Heart right ventricle (tissue), 16 donors: ENCODE measurements at regions not wholly inside any gene's neighbourhood (a gene's known extent, or its start where the extent isn't known, plus 50 kb on each side); places are given as distances from the start of the nearest gene placed in this dataset.
A peak's percentile ranks its signal among the peaks of the same experiment; 100 is the strongest.

ENCODE experiments used
- ATAC-seq, 8 donors: fragments of 200-7000 bp; cut with Tn5 transposase; one replicate each; pipeline ENCODE4 v1.9.1; 2020; ENCODE audit warnings: mild to moderate bottlenecking in 8 of 8, moderate library complexity in 8 of 8, moderate number of reproducible peaks in 1 of 8
- DNase-seq, 2 donors: peaks; one replicate each; pipeline ENCODE4 v3.0.0-alpha.2; 2020
- H3K27ac ChIP-seq, 10 donors: fragments of 200-600 bp; sonication (generic) in 2 of 10; one replicate each; pipeline versions ENCODE4 v1.5.0 to v1.8.0; 2020 to 2022; ENCODE audit warnings: mild to moderate bottlenecking in 3 of 10
- H3K27me3 ChIP-seq, 7 donors: fragments of 200-600 bp; one replicate each; pipeline ENCODE4 v1.8.0; 2021 to 2022; ENCODE audit warnings: mild to moderate bottlenecking in 2 of 7
- H3K36me3 ChIP-seq, 9 donors: fragments of 200-600 bp; sonication (generic) in 1 of 9; one replicate each; pipeline versions ENCODE4 v1.5.0 to v1.8.0; 2020 to 2022; ENCODE audit warnings: mild to moderate bottlenecking in 2 of 9
- H3K4me1 ChIP-seq, 9 donors: fragments of 200-600 bp; sonication (generic) in 1 of 9; one replicate each; pipeline versions ENCODE4 v1.5.0 to v1.8.0; 2020 to 2022; ENCODE audit warnings: mild to moderate bottlenecking in 4 of 9
- H3K4me3 ChIP-seq, 10 donors: fragments of 200-600 bp; sonication (generic) in 2 of 10; one replicate each; pipeline versions ENCODE4 v1.5.0 to v1.8.0; 2020 to 2022; ENCODE audit warnings: mild to moderate bottlenecking in 7 of 10, moderate library complexity in 2 of 10
- H3K9me3 ChIP-seq, 11 donors: fragments of 200-600 bp in 10 of 11; sonication (generic) in 2 of 11; one replicate each; pipeline versions ENCODE4 v1.5.0 to v1.8.0; 2013 to 2022; ENCODE audit warnings: mild to moderate bottlenecking in 2 of 11, control low read depth in 1 of 11, moderate library complexity in 1 of 11
- WGBS, 2 donors: extraction: QIAGEN DNeasy Blood & Tissue Kit; methylation state at CpG; one replicate each; pipeline ENCODE4 v1.1.7; 2013; ENCODE audit warnings: inconsistent platforms in 1 of 2; 5-methylcytosine and 5-hydroxymethylcytosine counted together
- intact Hi-C, 10 donors: fragments of 100-400 bp; cut with DNase I; formaldehyde crosslinking; loops; one replicate each; pipeline versions ENCODE4 v1.11.1 to v1.14.2; 2022
- TF ChIP-seq, protein P1 (sequence below), 9 donors: fragments of 200-600 bp; sonication (generic) in 2 of 9; IDR thresholded peaks; one replicate each; pipeline versions ENCODE4 v1.5.0 to v1.8.0; 2021 to 2022; ENCODE audit warnings: antibody characterized with exemption in 9 of 9, mild to moderate bottlenecking in 5 of 9, moderate library complexity in 1 of 9
- donor health status: Arrhythmogenic right ventricular cardiomyopathy.
- donor health status: ischemic (EF 13 %, LVEDD 7.1; RV severe dilation, severe dysfunction).
- donor health status: healthy with polysubstance abuse.
- donor health status: DM: no; HTN: yes; CAD: no.
- donor health status: DM: no; HTN: no; CAD: no.
- donor health status: ischemic (EF 25% LVEDD 6.9; RV normal size, moderate dysfunction).
- donor health status: ischemic (EF 25% LVEDD 5.7; RV mildly dilated, moderate dysfunction).
- donor health status: healthy.
- donor health status: DM: yes; HTN: yes; CAD: no.
- donor health status: Ischemic cardiomyopathy.
- donor health status: ischemic (EF 35%, LVEDD 5.7; RV mildly dilated, moderate dysfunction).
- donor health status: nonischemic (EF 11% LVEDD 7.7; RV severe dilation, severe dysfunction).
- donor health status: DM: yes; HTN: yes; CAD: no.
- donor health status: PGD.
- donor health status: ischemic (EF 29% LVEDD 5.4; RV normal size, mild dysfunction).
- donor health status: nonischemic (EF 23%, LVEDD 6.1; RV moderate dilation, normal function).

DNA sequence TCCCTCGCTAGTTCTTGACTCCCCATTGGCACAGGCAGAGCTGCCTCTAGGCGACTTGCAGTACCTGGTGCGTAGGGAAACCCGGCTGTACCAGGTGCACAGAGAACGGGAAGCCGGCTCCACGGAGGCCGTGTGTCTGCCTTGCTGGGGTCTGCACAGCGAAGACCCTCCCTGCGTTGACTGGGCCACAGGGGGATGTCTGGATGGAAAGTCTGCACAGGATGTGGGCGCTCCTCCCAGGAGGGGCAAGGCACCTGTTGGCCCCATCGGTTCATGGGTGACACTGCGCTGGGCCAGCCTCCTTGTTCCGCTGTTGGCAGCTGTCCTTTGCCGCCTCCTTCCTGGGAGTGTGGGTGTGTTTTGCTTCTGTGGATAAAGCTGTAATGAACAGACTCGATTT lies 138.3 kb downstream of the TEX29 start:
- ATAC-seq: no peak
- peaks cover 0 to 20% (median 0%) of the 10 kb centered on the region in 11 donors for H3K9me3 ChIP-seq
- H3K4me3 ChIP-seq: no peak overlapping the region
- peaks cover 0 to 60% (median 31%) of the 10 kb centered on the region in 7 donors for H3K27me3 ChIP-seq
- intact Hi-C loops: loop anchor here in 1 of 10 donors (2.0 kb wide), 1 partner anchor 48 kb away; no protein-coding TSS in a partner anchor
- H3K36me3 ChIP-seq: no peaks in the 10 kb centered on the region
- DNase-seq: no peak
- 86 to 87% methylated on average over 16 of the region's 16 CpGs for WGBS, 2 donors
- TF ChIP-seq, protein P1, sequence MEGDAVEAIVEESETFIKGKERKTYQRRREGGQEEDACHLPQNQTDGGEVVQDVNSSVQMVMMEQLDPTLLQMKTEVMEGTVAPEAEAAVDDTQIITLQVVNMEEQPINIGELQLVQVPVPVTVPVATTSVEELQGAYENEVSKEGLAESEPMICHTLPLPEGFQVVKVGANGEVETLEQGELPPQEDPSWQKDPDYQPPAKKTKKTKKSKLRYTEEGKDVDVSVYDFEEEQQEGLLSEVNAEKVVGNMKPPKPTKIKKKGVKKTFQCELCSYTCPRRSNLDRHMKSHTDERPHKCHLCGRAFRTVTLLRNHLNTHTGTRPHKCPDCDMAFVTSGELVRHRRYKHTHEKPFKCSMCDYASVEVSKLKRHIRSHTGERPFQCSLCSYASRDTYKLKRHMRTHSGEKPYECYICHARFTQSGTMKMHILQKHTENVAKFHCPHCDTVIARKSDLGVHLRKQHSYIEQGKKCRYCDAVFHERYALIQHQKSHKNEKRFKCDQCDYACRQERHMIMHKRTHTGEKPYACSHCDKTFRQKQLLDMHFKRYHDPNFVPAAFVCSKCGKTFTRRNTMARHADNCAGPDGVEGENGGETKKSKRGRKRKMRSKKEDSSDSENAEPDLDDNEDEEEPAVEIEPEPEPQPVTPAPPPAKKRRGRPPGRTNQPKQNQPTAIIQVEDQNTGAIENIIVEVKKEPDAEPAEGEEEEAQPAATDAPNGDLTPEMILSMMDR (IDR thresholded peaks at IDR 0.05): no peak
- H3K27ac ChIP-seq: no peak overlapping the region
- H3K4me1 ChIP-seq: no peaks in the 10 kb centered on the region

DNA sequence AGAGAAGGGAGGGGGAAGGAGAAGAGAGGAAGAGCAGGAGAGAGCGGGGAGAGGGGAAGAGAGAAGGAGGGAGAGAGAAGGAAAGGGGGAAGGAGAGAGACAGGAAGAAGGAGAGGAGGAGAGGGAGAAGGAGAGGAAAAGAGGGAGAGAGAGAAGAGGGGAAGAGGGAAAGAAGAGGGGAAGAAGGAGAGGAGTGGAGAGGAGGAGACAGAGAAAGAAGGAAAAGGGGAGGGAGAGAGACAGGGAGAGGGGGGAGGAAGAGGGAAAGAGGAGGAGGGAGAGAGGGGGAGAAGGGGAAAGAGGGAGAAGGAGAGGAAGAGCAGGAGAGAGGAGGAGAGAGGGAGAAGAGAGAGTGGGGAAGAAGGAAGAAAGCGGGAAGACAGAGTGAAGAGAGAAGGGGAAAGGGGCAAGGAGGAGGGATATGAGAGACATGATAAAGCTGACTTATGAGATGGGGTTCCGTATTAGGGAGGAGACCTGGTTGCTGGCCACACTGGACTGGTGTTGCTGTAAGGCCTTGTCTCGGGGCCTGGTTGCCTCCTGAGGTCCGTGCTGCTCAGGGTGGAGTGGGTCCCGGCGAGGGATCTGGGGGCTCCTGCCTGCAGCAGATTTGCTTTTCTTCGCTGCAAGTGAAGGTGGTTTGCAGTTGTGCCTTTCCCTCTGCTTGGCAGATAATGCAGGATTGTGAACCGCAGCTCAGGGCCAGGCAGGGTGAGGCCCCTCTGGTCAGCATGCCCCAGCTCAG lies 139.5 kb downstream of the TEX29 start:
- intact Hi-C loops: loop anchor here in 2 of 10 donors (2.0 to 10.0 kb wide), 2 partner anchors 49 to 395 kb away; no protein-coding TSS in a partner anchor
- Histone ChIP-seq H3K27me3 (peaks cover 0 to 63% (median 36%) of the 10 kb centered on the region in 7 donors), H3K4me1 (no peaks in the 10 kb centered on the region), H3K4me3 (no peak overlapping the region), H3K36me3 (no peaks in the 10 kb centered on the region), H3K27ac (no peak overlapping the region), H3K9me3 (peaks cover 0 to 8% (median 0%) of the 10 kb centered on the region in 11 donors)
- DNase-seq: no peak
- TF ChIP-seq, protein P1 (IDR thresholded peaks at IDR 0.05): no peak
- peak in 3 of 8 donors; percentile 12 to 23 (median 18) for ATAC-seq
- WGBS, 2 donors: 75 to 76% methylated on average over 9 of the region's 9 CpGs

DNA sequence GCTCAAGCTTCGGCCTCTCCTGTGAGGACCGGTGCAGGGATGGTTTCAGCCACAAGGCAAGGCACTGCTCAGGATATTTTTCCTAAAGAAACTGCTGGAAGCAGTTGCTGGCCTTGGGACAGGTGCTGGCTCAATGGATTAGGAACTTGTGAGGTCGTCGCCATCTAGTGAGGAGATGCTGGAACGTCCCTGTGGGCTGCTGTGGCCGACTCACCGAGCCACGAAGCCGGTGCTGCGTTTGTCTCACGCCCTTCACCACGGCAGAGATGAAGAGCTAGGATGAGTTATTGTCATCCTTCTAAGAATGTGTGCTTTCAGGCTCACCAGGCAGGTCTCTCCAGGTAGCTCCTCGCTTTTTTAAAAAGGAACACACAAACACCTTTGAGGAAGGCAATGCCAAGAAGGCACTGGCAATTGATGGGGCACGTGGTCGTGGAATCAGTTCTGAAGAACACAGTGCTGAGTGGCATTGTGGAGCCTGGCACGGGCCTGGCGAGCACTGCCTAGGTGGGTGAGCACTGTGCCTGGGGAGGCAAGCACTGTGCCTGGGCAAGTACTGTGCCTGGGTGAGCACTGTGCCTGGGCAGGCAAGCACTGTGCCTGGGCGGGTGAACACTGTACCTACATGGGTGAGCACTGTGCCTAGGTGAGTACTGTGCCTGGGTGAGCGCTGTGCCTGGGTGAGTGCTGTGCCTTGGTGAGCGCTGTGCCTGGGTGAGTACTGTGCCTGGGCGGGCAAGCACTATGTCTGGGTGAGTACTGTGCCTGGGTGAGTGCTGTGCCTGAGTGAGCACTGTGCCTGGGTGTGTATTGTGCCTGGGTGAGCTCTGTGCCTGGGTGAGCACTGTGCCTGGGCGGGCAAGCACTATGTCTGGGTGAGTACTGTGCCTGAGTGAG lies 140.4 kb downstream of the TEX29 start:
- 51 to 54% methylated on average over 22 of the region's 22 CpGs for WGBS, 2 donors
- ATAC-seq (peak; percentile 55 to 83 (median 75)), DNase-seq (peak in 1 of 2 donors; percentile 31)
- intact Hi-C loops: loop anchor here in 1 of 10 donors (10.0 kb wide), 1 partner anchor 396 kb away; no protein-coding TSS in a partner anchor
- TF ChIP-seq, protein P1 (IDR thresholded peaks at IDR 0.05): peak in 8 of 9 donors; percentile 21 to 60 (median 48)
- no peaks in the 10 kb centered on the region for H3K36me3 ChIP-seq
- H3K27ac ChIP-seq: no peak overlapping the region
- no peak overlapping the region for H3K4me3 ChIP-seq
- peaks cover 0 to 7% (median 0%) of the 10 kb centered on the region in 11 donors for H3K9me3 ChIP-seq
- H3K4me1 ChIP-seq: no peaks in the 10 kb centered on the region
- peaks cover 0 to 70% (median 37%) of the 10 kb centered on the region in 7 donors for H3K27me3 ChIP-seq
